ENCODE measurements at regions not wholly inside any gene's neighbourhood (a gene's known extent, or its start where the extent isn't known, plus 50 kb on each side); places are given as distances from the start of the nearest gene placed in this dataset.

DNA sequence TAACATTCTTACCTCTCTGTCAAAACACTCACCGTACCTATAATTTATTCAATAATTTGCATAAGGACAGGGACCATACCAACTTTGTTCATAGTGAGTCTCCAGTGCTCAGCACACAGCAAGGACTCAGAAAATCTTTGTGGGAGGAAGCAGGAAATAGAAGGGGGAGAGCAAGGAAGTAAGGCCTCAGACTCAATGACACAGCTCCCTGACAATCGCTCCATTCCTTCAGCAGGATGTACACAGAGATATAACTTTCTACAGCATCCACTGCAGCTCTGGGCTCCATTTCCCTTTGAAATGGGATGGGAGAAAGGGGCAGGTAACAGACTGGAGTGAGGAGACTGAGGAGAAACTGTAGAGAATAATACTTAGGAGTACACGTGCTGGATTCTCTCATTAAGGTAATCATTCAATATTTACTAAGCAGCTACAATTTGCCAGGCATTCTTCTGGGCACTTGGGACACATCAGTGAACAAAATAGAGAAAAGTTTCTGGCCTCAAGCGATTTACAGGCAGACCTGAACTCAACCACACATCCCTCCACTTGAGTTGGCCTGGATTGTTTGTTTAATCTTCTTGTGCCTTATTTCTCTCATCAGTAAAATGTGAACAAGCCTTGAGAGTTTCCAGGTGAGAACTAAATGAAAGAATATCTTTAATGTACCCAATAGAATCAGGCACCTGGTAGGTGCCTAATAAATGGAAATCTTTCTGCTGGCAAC is 330.3 kb upstream of the THBS1 start:
- ATAC-seq (ENCODE audit: insufficient read depth, low FRiP score) (no peak), DNase-seq (no peak)
- Histone ChIP-seq H3K9ac (ENCODE audit: insufficient read depth in 1 of 2, low read length in 2 of 2) (no peak overlapping the region), H3K4me1 (ENCODE audit: control insufficient read depth in 5 of 5, insufficient read depth in 5 of 5, low read length in 5 of 5) (peaks cover 0 to 10% (median 0%) of the 10 kb centered on the region in 5 donors), H3K27me3 (ENCODE audit: control insufficient read depth in 3 of 3, insufficient read depth in 3 of 3, low read length in 2 of 3) (no peaks in the 10 kb centered on the region), H3K4me3 (no peak overlapping the region), H3K36me3 (ENCODE audit: control insufficient read depth in 4 of 4, insufficient read depth in 4 of 4, low read length in 4 of 4) (no peaks in the 10 kb centered on the region), H3K9me3 (ENCODE audit: control insufficient read depth in 4 of 4, insufficient read depth in 3 of 4, low read length in 3 of 4) (no peaks in the 10 kb centered on the region), H3K27ac (ENCODE audit: low read depth in 1 of 2, low read length in 1 of 2) (no peak overlapping the region)
- TF ChIP-seq, protein P1, sequence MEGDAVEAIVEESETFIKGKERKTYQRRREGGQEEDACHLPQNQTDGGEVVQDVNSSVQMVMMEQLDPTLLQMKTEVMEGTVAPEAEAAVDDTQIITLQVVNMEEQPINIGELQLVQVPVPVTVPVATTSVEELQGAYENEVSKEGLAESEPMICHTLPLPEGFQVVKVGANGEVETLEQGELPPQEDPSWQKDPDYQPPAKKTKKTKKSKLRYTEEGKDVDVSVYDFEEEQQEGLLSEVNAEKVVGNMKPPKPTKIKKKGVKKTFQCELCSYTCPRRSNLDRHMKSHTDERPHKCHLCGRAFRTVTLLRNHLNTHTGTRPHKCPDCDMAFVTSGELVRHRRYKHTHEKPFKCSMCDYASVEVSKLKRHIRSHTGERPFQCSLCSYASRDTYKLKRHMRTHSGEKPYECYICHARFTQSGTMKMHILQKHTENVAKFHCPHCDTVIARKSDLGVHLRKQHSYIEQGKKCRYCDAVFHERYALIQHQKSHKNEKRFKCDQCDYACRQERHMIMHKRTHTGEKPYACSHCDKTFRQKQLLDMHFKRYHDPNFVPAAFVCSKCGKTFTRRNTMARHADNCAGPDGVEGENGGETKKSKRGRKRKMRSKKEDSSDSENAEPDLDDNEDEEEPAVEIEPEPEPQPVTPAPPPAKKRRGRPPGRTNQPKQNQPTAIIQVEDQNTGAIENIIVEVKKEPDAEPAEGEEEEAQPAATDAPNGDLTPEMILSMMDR (IDR thresholded peaks at IDR 0.05; ENCODE audit: control extremely low read depth, extremely low read depth): no peak
- 58 to 65% methylated on average over 4 of the region's 4 CpGs for WGBS, 2 donors

DNA sequence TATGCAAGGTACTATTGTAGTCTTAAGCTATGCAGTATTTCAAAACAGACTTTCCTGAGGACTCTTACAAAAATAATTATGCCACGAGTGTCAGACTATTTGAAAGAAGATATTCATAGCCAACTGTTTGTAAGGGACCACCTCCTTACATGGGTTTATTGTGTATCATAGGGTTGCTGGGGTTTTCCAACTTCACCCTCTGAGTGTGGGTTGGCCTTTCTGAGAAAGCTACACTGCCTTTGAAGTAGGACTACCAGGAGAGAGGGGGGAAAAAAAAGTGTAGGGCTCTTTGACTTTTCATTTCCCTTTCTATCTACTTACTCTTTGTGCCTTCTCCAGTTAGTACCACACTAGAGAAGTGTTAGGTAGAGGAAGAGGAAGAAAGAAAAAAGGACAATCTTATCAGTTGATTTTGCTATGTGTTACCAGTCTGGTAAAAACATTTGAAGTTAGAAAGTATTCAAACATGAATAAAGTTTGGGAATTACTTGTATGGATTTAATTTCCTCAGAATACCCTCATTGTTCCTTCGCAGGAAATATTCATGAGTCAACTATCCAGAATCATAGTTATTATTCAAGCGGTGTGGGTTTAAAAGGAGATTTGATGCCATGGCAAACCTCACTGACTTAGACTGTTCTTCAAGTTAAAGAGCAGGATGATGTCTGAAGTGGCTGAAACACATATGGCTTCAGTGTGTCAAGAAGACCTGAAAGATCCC is 329.3 kb upstream of the THBS1 start:
- Histone ChIP-seq H3K27me3 (ENCODE audit: control insufficient read depth in 3 of 3, insufficient read depth in 3 of 3, low read length in 2 of 3) (no peaks in the 10 kb centered on the region), H3K4me1 (ENCODE audit: control insufficient read depth in 5 of 5, insufficient read depth in 5 of 5, low read length in 5 of 5) (peaks cover 0 to 10% (median 0%) of the 10 kb centered on the region in 5 donors), H3K36me3 (ENCODE audit: control insufficient read depth in 4 of 4, insufficient read depth in 4 of 4, low read length in 4 of 4) (no peaks in the 10 kb centered on the region), H3K9me3 (ENCODE audit: control insufficient read depth in 4 of 4, insufficient read depth in 3 of 4, low read length in 3 of 4) (no peaks in the 10 kb centered on the region), H3K4me3 (no peak overlapping the region), H3K9ac (ENCODE audit: insufficient read depth in 1 of 2, low read length in 2 of 2) (no peak overlapping the region), H3K27ac (ENCODE audit: low read depth in 1 of 2, low read length in 1 of 2) (no peak overlapping the region)
- ATAC-seq (ENCODE audit: insufficient read depth, low FRiP score): no peak
- no peak for DNase-seq
- TF ChIP-seq, protein P1 (IDR thresholded peaks at IDR 0.05; ENCODE audit: control extremely low read depth, extremely low read depth): no peak
- WGBS, 2 donors: 71 to 82% methylated on average over 3 of the region's 3 CpGs

DNA sequence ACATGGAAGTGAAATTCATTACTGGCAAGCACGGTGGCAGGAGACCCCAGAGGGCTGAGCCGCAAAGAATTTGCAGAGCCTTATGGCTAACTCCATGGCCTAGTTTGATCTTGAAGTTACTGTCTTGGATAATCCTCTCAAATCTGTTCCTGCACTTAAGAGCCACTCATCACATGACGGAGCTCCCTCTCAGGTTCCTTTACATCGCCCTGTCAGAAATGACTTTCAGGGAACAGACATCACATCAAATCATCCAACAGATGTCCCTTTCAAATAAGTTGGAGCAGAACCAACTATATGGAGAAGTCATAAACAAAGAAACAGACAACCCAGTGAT is 328.8 kb upstream of the THBS1 start:
- H3K9ac ChIP-seq (ENCODE audit: insufficient read depth in 1 of 2, low read length in 2 of 2): no peak overlapping the region
- peaks cover 0 to 10% (median 0%) of the 10 kb centered on the region in 5 donors for H3K4me1 ChIP-seq (ENCODE audit: control insufficient read depth in 5 of 5, insufficient read depth in 5 of 5, low read length in 5 of 5)
- H3K27ac ChIP-seq (ENCODE audit: low read depth in 1 of 2, low read length in 1 of 2): no peak overlapping the region
- 94 to 97% methylated on average over 4 of the region's 4 CpGs for WGBS, 2 donors
- ATAC-seq (ENCODE audit: insufficient read depth, low FRiP score) (no peak), DNase-seq (no peak)
- TF ChIP-seq, protein P1 (IDR thresholded peaks at IDR 0.05; ENCODE audit: control extremely low read depth, extremely low read depth): no peak
- no peaks in the 10 kb centered on the region for H3K36me3 ChIP-seq (ENCODE audit: control insufficient read depth in 4 of 4, insufficient read depth in 4 of 4, low read length in 4 of 4)
- H3K4me3 ChIP-seq: no peak overlapping the region
- H3K9me3 ChIP-seq (ENCODE audit: control insufficient read depth in 4 of 4, insufficient read depth in 3 of 4, low read length in 3 of 4): no peaks in the 10 kb centered on the region
- H3K27me3 ChIP-seq (ENCODE audit: control insufficient read depth in 3 of 3, insufficient read depth in 3 of 3, low read length in 2 of 3): no peaks in the 10 kb centered on the region
